Mucosa of rectum (tissue), 2 donors: ENCODE measurements at regions not wholly inside any gene's neighbourhood (a gene's known extent, or its start where the extent isn't known, plus 50 kb on each side); places are given as distances from the start of the nearest gene placed in this dataset.
"Not testable (repeated sequence)": the region's sequence is repeated elsewhere in the genome, so short reads cannot be mapped to it uniquely, and the experiment has no call there.

Experiments
- H3K27ac ChIP-seq, 2 donors: one replicate each; pipeline ENCODE4 v1.7.0; 2013; ENCODE audit warnings: inconsistent platforms in 2 of 2, low read depth in 2 of 2, low read length in 2 of 2
- H3K27me3 ChIP-seq, 2 donors: one replicate each; pipeline ENCODE4 v1.7.0; 2013; ENCODE audit warnings: low read length in 2 of 2; ENCODE audit not compliant: control insufficient read depth in 2 of 2, insufficient read depth in 2 of 2
- H3K36me3 ChIP-seq, 2 donors: one replicate each; pipeline ENCODE4 v1.7.0; 2013; ENCODE audit warnings: low read length in 2 of 2; ENCODE audit not compliant: control insufficient read depth in 2 of 2, insufficient read depth in 2 of 2
- H3K4me1 ChIP-seq, 2 donors: one replicate each; pipeline ENCODE4 v1.7.0; 2013; ENCODE audit warnings: low read length in 2 of 2, mild to moderate bottlenecking in 1 of 2; ENCODE audit not compliant: control insufficient read depth in 2 of 2, insufficient read depth in 2 of 2
- H3K4me3 ChIP-seq, 2 donors: one replicate each; pipeline ENCODE4 v1.7.0; 2013; ENCODE audit warnings: low read length in 2 of 2
- H3K9ac ChIP-seq, 2 donors: one replicate each; pipeline ENCODE4 v1.7.0; 2013; ENCODE audit warnings: low read length in 2 of 2, low read depth in 1 of 2, mild to moderate bottlenecking in 1 of 2
- H3K9me3 ChIP-seq, 2 donors: one replicate each; pipeline ENCODE4 v1.7.0; 2013; ENCODE audit warnings: low read length in 2 of 2; ENCODE audit not compliant: control insufficient read depth in 2 of 2
- donor health status: healthy.
- donor health status: Normal muscosa, but diverticular disease.

DNA sequence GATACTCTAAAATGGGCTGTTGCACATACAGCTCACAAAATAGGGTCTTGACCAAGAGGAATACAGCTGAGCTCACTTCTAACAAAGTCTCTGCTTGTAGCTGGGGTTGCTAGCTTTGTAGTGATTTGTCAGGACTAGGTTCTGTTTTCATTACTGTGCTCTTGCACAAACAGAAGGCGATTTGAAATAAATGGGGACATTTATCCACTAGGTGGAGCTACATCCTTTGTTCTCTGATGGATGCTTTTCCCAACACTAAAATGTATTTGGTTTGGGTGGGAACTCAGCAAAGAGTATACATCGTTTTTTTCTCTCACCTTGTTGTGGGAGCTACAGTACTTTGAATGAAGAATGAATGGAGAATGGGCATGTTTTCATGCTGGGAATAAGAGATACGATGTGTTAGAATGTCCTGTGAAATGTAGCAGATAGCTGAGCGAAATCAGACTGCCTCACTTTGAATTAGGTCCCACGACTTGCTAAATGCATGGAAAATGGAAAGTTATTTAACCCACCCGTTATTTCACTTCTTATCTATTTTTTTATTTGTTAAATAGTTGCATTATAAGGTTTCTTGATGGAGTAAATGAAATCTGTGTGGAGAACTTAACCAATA, 494.7 kb upstream of the MAP3K7 start:
- Histone ChIP-seq H3K36me3 (no peaks in the 10 kb centered on the region), H3K27ac (no peak overlapping the region)

DNA sequence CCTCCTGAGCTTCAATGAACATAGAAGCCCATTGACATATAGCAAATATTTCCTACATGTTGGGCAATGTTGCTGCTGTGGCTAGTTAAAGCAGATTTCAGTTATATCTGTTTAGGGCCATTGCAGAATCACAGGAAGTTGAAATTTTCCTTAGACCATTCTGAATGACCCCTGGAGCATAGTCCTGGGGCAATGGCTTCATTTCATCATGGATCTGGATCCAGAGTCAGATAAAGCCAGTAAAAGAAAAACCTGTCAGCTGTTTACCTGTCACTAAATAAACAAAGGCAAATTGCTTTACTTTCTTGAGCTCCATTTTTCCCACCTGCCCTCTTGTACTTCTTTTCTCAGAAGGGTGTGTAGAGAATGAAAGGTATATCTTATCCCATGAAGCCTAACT, 494.0 kb upstream of the MAP3K7 start:
- H3K4me3 ChIP-seq, result no peak overlapping the region
- no peaks in the 10 kb centered on the region for H3K9me3 ChIP-seq
- H3K4me1 ChIP-seq, result no peaks in the 10 kb centered on the region
- H3K36me3 ChIP-seq, result no peaks in the 10 kb centered on the region
- H3K27ac ChIP-seq, result no peak overlapping the region
- H3K27me3 ChIP-seq, result no peaks in the 10 kb centered on the region
- no peak overlapping the region for H3K9ac ChIP-seq

More for the DNA sequence above, 494.7 kb upstream of the MAP3K7 start:
- Histone ChIP-seq H3K9ac (no peak overlapping the region), H3K9me3 (no peaks in the 10 kb centered on the region), H3K4me3 (no peak overlapping the region), H3K27me3 (no peaks in the 10 kb centered on the region), H3K4me1 (no peaks in the 10 kb centered on the region)

DNA sequence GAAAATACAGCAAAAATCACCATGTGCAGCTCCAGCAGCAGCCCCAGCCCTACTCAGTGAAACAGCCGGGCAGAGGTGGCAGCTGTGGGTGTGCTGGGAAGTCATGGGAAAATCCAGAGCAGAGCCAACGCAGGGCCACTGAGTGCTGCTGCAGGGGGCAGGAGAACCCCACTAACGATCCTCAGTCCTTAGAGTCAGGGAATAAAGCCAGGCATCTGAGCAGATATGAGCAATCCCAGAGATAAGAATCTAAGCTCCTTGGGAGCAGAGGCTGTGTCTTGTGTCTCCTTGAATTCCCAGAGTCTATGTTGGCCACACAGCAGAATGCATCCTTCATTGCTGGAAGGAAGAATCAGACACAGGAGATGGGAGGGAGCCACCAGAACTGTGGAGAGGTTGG, 493.1 kb upstream of the MAP3K7 start:
- no peak overlapping the region for H3K9ac ChIP-seq
- no peaks in the 10 kb centered on the region for H3K4me1 ChIP-seq
- no peak overlapping the region for H3K27ac ChIP-seq
- no peaks in the 10 kb centered on the region for H3K9me3 ChIP-seq
- H3K27me3 ChIP-seq, result no peaks in the 10 kb centered on the region
- H3K4me3 ChIP-seq, result no peak overlapping the region
- no peaks in the 10 kb centered on the region for H3K36me3 ChIP-seq

DNA sequence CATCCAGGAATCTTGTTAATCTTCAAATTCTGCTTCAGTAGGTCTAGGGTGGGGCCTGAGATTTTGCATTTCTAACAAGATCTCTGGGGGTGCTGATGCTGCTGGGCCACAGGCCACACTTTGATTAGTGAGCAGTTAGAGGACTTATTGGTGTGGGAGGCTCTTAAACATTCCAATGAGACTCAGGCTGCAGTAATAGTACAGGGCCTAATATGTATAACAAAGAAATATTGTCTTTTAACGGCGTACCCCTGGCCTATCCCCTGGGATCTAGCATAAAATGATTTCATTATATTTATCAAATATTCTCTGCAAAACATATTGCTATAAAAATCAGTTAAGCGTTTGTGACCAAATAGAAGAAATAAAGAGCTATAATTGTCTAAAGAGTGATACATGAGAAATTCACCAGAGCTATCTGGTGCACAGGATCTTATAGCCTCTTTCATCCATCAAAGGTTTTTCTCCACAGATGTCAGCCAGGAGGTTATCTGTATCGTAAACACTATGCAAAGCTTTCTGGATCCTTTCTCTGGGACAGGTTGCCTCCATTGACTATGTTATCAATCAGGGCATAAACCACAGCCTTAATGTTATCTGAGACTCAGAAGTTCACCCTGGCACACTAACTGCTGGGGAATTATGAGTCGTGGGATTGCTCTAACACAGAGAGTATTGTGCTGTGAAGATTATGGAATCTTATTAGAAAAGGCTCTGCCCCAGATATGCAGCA, 488.5 kb upstream of the MAP3K7 start:
- no peaks in the 10 kb centered on the region for H3K9me3 ChIP-seq
- H3K4me3 ChIP-seq, result no peak overlapping the region
- no peak overlapping the region for H3K27ac ChIP-seq
- H3K27me3 ChIP-seq, result no peaks in the 10 kb centered on the region
- H3K4me1 ChIP-seq, result no peaks in the 10 kb centered on the region
- no peaks in the 10 kb centered on the region for H3K36me3 ChIP-seq
- H3K9ac ChIP-seq, result no peak overlapping the region

DNA sequence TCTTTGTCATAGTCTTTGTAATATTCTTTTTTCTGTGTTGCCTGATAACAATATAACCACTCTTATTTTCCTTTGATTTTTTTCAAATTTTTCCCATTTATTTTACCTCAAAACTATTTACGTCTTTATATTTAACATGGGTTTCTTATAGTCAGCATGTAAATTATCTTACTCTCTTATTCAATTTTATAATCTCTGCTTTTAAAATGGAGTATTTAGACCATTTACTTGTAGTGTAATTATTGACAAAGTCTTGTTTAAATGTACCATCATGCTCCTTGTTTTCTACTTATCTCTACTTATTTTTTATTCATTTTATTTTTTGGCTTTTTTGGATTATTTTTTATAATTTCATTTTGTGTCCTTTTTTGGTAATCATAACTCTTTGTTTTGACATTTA, 476.5 kb upstream of the MAP3K7 start:
- no peaks in the 10 kb centered on the region for H3K9me3 ChIP-seq
- no peaks in the 10 kb centered on the region for H3K27me3 ChIP-seq
- H3K36me3 ChIP-seq, result no peaks in the 10 kb centered on the region
- H3K4me3 ChIP-seq, result no peak overlapping the region
- H3K4me1 ChIP-seq, result no peaks in the 10 kb centered on the region
- H3K9ac ChIP-seq, result no peak overlapping the region
- H3K27ac ChIP-seq, result no peak overlapping the region

DNA sequence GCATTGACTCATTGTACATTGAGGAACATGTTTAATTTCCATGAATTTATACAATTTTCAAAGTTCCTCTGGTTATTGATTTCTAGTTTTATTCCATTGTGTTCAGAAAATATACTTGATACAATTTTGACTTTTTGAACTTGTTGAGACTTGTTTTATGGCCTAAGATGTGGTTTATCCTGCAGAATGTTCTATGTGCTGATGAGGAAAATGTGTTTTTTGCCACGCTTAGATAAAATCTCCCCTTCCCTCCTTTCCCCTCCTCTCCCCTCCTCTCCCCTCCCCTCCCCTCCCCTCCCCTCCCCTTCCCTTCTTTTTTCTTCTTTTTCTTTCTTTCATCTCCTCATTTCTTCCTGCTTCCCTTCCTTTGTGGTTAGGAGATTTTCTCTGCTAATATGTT, 470.8 kb upstream of the MAP3K7 start:
- Histone ChIP-seq H3K27me3 (no peaks in the 10 kb centered on the region), H3K36me3 (no peaks in the 10 kb centered on the region), H3K27ac (no peak overlapping the region), H3K4me1 (no peaks in the 10 kb centered on the region), H3K9ac (no peak overlapping the region), H3K9me3 (no peaks in the 10 kb centered on the region), H3K4me3 (no peak overlapping the region)

DNA sequence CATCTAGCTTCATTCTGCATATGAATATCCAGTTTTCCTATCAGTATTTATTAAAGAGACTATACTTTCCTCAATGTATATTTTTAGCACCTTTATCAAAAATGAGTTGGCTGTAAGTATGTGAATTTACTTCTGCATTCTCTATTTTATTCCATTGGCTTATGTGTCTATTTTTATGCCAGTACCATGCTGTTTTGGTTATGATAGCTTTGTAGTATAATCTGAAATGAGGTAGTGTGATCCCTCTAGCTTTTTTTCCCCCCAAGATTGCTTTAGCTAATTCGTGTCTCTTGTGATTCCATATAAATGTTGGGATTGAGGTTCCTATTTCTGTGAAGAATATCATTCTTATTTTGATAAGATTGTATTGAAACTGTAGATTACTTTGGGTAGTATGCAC, 469.1 kb upstream of the MAP3K7 start:
- Histone ChIP-seq H3K9me3 (no peaks in the 10 kb centered on the region), H3K4me3 (no peak overlapping the region), H3K9ac (no peak overlapping the region), H3K36me3 (no peaks in the 10 kb centered on the region), H3K27ac (no peak overlapping the region), H3K4me1 (no peaks in the 10 kb centered on the region), H3K27me3 (no peaks in the 10 kb centered on the region)

DNA sequence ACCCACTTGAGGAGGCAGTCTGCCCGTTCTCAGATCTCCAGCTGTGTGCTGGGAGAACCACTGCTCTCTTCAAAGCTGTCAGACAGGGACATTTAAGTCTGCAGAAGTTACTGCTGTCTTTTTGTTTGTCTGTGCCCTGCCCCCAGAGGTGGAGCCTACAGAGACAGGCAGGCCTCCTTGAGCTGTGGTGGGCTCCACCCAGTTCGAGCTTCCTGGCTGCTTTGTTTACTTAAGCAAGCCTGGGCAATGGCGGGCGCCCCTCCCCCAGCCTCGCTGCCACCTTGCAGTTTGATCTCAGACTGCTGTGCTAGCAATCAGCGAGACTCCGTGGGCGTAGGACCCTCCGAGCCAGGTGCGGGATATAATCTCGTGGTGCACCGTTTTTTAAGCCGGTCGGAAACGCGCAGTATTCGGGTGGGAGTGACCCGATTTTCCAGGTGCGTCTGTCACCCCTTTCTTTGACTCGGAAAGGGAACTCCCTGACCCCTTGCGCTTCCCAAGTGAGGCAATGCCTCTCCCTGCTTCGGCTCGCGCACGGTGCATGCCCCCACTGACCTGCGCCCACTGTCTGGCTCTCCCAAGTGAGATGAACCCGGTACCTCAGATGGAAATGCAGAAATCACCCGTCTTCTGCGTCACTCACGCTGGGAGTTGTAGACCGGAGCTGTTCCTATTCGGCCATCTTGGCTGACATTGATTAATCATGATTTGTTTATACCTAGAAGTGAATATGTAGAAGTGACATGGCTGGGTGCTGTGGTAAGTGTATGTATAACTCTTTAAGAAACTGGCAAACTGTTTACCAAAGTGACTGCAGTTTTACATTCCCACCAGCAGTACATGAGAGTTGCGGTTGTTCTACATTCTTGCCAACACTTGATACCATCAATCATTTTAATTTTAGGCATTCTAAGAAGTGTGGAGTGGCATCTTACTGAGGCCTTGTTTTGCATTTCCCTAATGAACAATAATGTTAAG, 465.9 kb upstream of the MAP3K7 start:
- not testable (repeated sequence) for H3K4me3 ChIP-seq, H3K27me3 ChIP-seq, H3K27ac ChIP-seq, H3K4me1 ChIP-seq, H3K36me3 ChIP-seq, H3K9me3 ChIP-seq, H3K9ac ChIP-seq

DNA sequence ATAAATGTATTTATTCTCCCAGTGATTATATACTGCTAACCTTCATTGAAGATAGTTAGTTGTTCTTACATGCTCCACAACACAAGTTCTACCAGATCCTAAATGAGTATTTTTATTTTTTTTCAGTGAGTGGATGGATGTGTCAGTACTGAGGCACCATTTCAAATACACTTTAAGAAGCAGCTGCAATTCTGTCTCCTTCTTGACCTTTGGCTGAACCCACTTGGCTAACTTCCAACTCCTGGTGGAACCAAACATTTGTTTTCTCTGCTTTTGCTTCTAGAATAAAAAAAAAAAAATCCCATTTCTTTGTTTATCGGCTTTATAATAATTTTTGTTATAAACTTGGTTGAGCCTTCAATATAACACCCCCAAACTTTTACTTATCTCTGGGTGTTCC, 458.3 kb upstream of the MAP3K7 start:
- Histone ChIP-seq H3K9me3 (no peaks in the 10 kb centered on the region), H3K27me3 (no peaks in the 10 kb centered on the region), H3K9ac (no peak overlapping the region), H3K27ac (no peak overlapping the region), H3K36me3 (no peaks in the 10 kb centered on the region), H3K4me1 (no peaks in the 10 kb centered on the region), H3K4me3 (no peak overlapping the region)

DNA sequence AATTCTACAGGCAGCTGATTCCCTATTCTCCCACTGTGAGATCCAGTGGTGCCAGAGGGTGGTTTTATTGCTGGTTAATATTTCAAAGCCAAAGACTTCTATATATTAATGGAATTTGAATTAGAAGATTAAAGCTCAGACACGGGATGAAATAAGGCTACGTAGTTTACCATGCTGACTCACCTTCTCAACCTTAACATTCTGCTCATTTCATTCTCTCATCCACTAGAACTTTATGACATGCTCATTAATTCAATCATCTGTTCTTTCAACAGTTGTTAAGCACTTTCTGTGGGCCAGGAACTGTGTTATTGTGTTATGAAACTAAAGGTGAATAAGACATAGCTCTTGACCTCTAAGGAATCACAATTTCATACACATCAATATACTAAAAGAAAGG, 456.9 kb upstream of the MAP3K7 start:
- H3K4me1 ChIP-seq, result no peaks in the 10 kb centered on the region
- no peak overlapping the region for H3K9ac ChIP-seq
- H3K27me3 ChIP-seq, result no peaks in the 10 kb centered on the region
- H3K36me3 ChIP-seq, result no peaks in the 10 kb centered on the region
- H3K27ac ChIP-seq, result no peak overlapping the region
- H3K4me3 ChIP-seq, result no peak overlapping the region
- no peaks in the 10 kb centered on the region for H3K9me3 ChIP-seq
